ENCODE measurements at regions not wholly inside any gene's neighbourhood (a gene's known extent, or its start where the extent isn't known, plus 50 kb on each side); places are given as distances from the start of the nearest gene placed in this dataset.

DNA sequence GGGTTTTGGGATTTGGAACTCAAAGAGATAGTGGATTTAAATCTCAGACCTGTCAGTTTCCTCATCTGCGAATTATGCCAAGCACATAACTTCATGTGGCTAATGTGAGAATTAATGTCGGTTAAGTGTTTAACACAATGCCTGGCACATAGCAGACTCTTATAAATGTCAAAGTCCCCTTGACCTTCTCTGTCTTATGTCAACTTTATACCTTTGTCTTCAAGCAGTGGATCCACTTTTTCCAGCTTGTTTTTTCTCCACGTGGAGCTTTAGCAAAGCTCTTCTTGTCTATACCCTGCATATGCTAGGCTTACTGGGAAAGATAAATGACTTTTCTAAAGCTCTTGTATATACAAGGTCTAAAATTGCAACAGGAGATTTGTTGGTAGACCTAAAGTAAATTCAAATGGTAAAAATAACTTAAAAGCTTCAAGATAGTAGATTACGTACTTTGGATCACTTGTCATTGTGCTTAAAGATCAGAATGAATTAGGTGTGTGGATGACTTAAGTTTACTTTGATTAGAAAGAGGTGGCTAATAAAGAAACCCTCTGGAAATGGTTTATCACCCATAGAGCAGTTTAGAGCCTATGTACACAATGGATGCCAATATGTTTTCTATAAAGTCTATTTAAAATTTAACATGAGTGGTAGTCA lies 318.3 kb upstream of the SORL1-AS1 start:
- Histone ChIP-seq H3K27ac (no peak overlapping the region), H3K27me3 (no peaks in the 10 kb centered on the region), H3K9me3 (no peaks in the 10 kb centered on the region), H3K4me3 (replicated peaks in 1 of 3) (no peak overlapping the region), H3K4me1 (no peaks in the 10 kb centered on the region), H3K36me3 (no peaks in the 10 kb centered on the region)
- intact Hi-C loops (cut with DNase I), result no loop called here
- WGBS, 2 donors, result 78 to 83% methylated on average over 4 of the region's 4 CpGs
- no peak for TF ChIP-seq POLR2A (IDR thresholded peaks at IDR 0.05)
- no peak for TF ChIP-seq CTCF (IDR thresholded peaks at IDR 0.05)
- no peak for DNase-seq

DNA sequence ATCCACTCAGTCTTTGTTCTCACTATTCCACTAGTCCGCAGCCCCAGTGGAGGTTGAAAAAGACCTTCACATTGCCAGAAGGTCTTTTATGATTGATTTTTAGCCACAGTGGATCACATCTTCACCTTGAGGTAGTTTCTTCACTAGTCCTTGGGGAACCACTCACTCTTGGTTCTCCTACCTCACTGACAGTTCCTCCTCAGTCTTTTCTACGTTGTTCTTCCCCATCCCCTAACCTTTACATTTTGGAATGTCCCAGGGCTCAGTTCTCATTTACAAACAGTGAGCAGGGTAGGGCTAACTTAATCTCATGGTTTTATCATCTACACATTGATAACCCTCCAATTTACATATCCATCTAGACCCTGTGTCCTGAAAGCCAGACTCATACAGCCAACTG lies 316.4 kb upstream of the SORL1-AS1 start:
- Histone ChIP-seq H3K9me3 (no peaks in the 10 kb centered on the region), H3K27me3 (no peaks in the 10 kb centered on the region), H3K36me3 (no peaks in the 10 kb centered on the region), H3K4me3 (replicated peaks in 1 of 3) (no peak overlapping the region), H3K27ac (no peak overlapping the region), H3K4me1 (no peaks in the 10 kb centered on the region)
- 93 to 94% methylated on average over 2 of the region's 2 CpGs for WGBS, 2 donors
- intact Hi-C loops (cut with DNase I), result no loop called here
- TF ChIP-seq CTCF (IDR thresholded peaks at IDR 0.05), result no peak
- no peak for TF ChIP-seq POLR2A (IDR thresholded peaks at IDR 0.05)
- DNase-seq, result no peak

DNA sequence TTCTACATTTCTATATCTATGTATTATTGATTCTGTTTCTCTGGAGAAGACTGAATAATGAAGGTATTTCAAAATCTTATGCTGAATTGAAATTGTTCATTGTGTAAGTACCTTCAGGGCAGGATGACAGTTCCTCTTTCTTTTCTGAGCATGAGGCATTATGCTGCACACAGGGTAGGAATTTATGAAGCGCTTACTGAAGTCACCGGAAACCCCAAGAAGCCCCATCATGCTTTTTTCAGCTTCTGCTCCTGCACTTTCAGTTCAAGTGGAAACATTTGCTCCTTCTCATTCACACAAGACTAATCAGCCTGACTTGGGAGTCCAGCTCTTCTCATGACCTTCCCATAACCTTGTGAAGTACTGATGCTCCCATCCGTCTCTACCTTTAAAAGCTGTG lies 314.7 kb upstream of the SORL1-AS1 start:
- H3K4me1 ChIP-seq, result peaks cover 0 to 7% of the 10 kb centered on the region in 2 donors
- H3K27ac ChIP-seq, result no peak overlapping the region
- 69 to 93% methylated on average over 3 of the region's 3 CpGs for WGBS, 2 donors
- intact Hi-C loops (cut with DNase I), result no loop called here
- H3K4me3 ChIP-seq (replicated peaks in 1 of 3), result no peak overlapping the region
- H3K36me3 ChIP-seq, result no peaks in the 10 kb centered on the region
- no peak for TF ChIP-seq POLR2A (IDR thresholded peaks at IDR 0.05)
- no peak for TF ChIP-seq CTCF (IDR thresholded peaks at IDR 0.05)
- DNase-seq, result no peak
- no peaks in the 10 kb centered on the region for H3K27me3 ChIP-seq
- H3K9me3 ChIP-seq, result no peaks in the 10 kb centered on the region

DNA sequence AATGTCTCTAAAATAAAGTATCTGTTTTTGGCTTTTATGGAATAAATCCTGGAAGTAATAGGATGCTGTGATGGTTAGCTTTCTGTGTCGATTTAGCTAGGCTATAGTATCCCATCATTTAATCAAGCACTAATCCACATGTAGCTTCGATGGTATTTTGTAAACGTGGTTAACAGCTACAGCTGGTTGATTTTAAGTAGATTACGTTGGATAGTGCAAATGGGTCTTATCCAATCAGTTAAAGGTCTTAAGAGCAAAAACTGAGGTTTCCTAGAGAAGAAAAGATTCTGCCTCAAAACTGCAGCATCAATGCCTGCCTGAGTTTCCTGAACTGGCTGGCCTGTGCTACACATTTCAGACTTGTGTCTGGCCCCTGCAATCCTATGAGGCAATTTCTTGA lies 314.2 kb upstream of the SORL1-AS1 start:
- DNase-seq, result no peak
- Histone ChIP-seq H3K4me3 (replicated peaks in 1 of 3) (no peak overlapping the region), H3K27ac (no peak overlapping the region), H3K4me1 (peaks cover 0 to 7% of the 10 kb centered on the region in 2 donors), H3K9me3 (no peaks in the 10 kb centered on the region), H3K27me3 (no peaks in the 10 kb centered on the region), H3K36me3 (no peaks in the 10 kb centered on the region)
- intact Hi-C loops (cut with DNase I), result no loop called here
- WGBS, 2 donors, result 77 to 80% methylated on average over 4 of the region's 4 CpGs
- TF ChIP-seq POLR2A (IDR thresholded peaks at IDR 0.05), result no peak
- no peak for TF ChIP-seq CTCF (IDR thresholded peaks at IDR 0.05)

- Histone ChIP-seq H3K4me1 (peaks cover 0 to 7% of the 10 kb centered on the region in 2 donors), H3K36me3 (no peaks in the 10 kb centered on the region), H3K9me3 (no peaks in the 10 kb centered on the region), H3K27ac (no peak overlapping the region), H3K27me3 (no peaks in the 10 kb centered on the region), H3K4me3 (replicated peaks in 1 of 3) (no peak overlapping the region)
- DNase-seq, result no peak
- 92 to 94% methylated on average over 16 of the region's 16 CpGs for WGBS, 2 donors
- intact Hi-C loops (cut with DNase I), result no loop called here
- TF ChIP-seq POLR2A (IDR thresholded peaks at IDR 0.05) (no peak), CTCF (IDR thresholded peaks at IDR 0.05) (no peak)
Observed at GRCh38 chr11:121766166-121766565, 313.4 kb upstream of the SORL1-AS1 start.

All from thyroid gland (tissue), 4 donors.